Chondrocyte (in vitro differentiated cells): ENCODE measurements at regions not wholly inside any gene's neighbourhood (a gene's known extent, or its start where the extent isn't known, plus 50 kb on each side); places are given as distances from the start of the nearest gene placed in this dataset.

Experiments used
- DNase-seq: peaks from one replicate; pipeline ENCODE4 v3.0.0; 2021; ENCODE audit warnings: mixed read lengths, low spot score
- H3K27ac Mint-ChIP-seq: one replicate; pipeline ENCODE4 v1.8.0; 2021; ENCODE audit warnings: mild to moderate bottlenecking, moderate library complexity, mixed read lengths; ENCODE audit not compliant: unreplicated experiment
- H3K27me3 Mint-ChIP-seq: 2 replicates; pipeline ENCODE4 v1.8.0; 2021; ENCODE audit warnings: low read depth, mixed read lengths
- H3K36me3 Mint-ChIP-seq: 2 replicates; pipeline ENCODE4 v1.8.0; 2021; ENCODE audit warnings: low read depth, mixed read lengths
- H3K4me1 Mint-ChIP-seq: 2 replicates; pipeline ENCODE4 v1.8.0; 2021; ENCODE audit warnings: low read depth, mild to moderate bottlenecking, mixed read lengths
- H3K4me3 Mint-ChIP-seq: one replicate; pipeline ENCODE4 v1.8.0; 2021; ENCODE audit warnings: mild to moderate bottlenecking, moderate library complexity, mixed read lengths; ENCODE audit not compliant: unreplicated experiment
- H3K9me3 Mint-ChIP-seq: 2 replicates; pipeline ENCODE4 v1.8.0; 2021; ENCODE audit warnings: low read depth, mixed read lengths
- CTCF ChIP-seq: fragments of 200-600 bp; sonication (generic); IDR thresholded peaks from 2 replicates; pipeline ENCODE4 v1.5.0; 2021; ENCODE audit warnings: antibody characterized with exemption, mild to moderate bottlenecking, moderate library complexity

GRCh38 chr12:24049728-24050127, 100.3 kb upstream of the SOX5 start:
- no peaks in the 10 kb centered on the region for H3K27me3 Mint-ChIP-seq
- H3K4me3 Mint-ChIP-seq: no peak overlapping the region
- peaks cover 1% of the 10 kb centered on the region for H3K36me3 Mint-ChIP-seq
- H3K9me3 Mint-ChIP-seq: peaks cover 12% of the 10 kb centered on the region
- H3K27ac Mint-ChIP-seq: no peak overlapping the region
- peaks cover 30% of the 10 kb centered on the region for H3K4me1 Mint-ChIP-seq
- no peak for DNase-seq
- TF ChIP-seq CTCF: no peak

- H3K4me3 Mint-ChIP-seq: no peak overlapping the region
Measured at GRCh38 chr12:24049101-24049500, 99.6 kb upstream of the SOX5 start.

GRCh38 chr12:24048446-24048845, 99.0 kb upstream of the SOX5 start:
- Mint-ChIP-seq H3K9me3 (peaks cover 12% of the 10 kb centered on the region), H3K27ac (no peak overlapping the region), H3K4me3 (no peak overlapping the region), H3K4me1 (peaks cover 25% of the 10 kb centered on the region), H3K36me3 (peaks cover 1% of the 10 kb centered on the region), H3K27me3 (no peaks in the 10 kb centered on the region)
- no peak for TF ChIP-seq CTCF
- DNase-seq: no peak

More at GRCh38 chr12:24049101-24049500, 99.6 kb upstream of the SOX5 start:
- H3K27me3 Mint-ChIP-seq: no peaks in the 10 kb centered on the region
- H3K36me3 Mint-ChIP-seq: peaks cover 1% of the 10 kb centered on the region
- H3K27ac Mint-ChIP-seq: no peak overlapping the region
- peaks cover 12% of the 10 kb centered on the region for H3K9me3 Mint-ChIP-seq
- H3K4me1 Mint-ChIP-seq: peaks cover 28% of the 10 kb centered on the region
- TF ChIP-seq CTCF: no peak
- no peak for DNase-seq

DNA sequence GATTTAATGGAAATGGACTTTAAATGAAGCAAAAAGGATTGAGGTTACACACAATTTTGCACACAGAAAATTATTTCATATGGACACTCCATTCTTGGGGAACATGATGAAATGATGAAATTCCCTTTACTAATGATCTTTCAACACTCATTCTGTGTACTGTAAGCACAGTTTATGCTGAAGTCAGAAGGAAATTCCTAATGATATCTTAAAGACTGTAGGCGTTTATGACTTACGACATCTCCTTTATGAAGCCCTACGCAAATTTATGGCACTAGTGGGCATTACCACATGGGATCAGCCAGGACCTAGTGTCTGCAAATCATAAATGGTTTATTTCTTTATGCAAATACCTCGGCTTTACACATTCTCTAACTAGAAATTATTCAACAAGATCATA, 97.9 kb upstream of the SOX5 start:
- Mint-ChIP-seq H3K4me3 (no peak overlapping the region), H3K9me3 (peaks cover 12% of the 10 kb centered on the region), H3K36me3 (peaks cover 1% of the 10 kb centered on the region), H3K4me1 (peaks cover 33% of the 10 kb centered on the region), H3K27me3 (no peaks in the 10 kb centered on the region), H3K27ac (no peak overlapping the region)
- DNase-seq: no peak
- TF ChIP-seq CTCF: no peak

DNA sequence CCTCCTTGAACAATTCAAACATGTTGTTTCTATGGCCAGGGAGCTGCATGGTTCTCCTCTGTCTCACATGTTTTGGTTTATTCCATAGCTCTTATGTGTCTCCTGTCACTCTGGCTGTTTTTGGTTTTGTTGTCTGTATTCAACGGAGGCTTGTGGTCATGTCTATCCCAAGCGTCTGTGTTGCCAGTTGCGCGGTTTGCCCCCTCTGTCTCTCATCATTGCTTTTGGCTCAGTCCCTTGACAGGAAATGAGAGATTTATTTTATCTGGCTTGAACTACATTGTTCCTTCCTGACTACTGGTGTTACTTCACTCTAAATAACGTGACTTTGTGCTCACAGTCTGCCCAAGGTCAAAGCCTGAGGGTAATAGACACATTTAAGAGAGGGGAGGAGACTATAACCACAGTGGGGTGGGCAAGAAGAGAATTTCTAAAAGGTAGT, 96.4 kb upstream of the SOX5 start:
- peaks cover 35% of the 10 kb centered on the region for H3K4me1 Mint-ChIP-seq
- no peaks in the 10 kb centered on the region for H3K27me3 Mint-ChIP-seq
- peak overlapping the region; percentile 57 for H3K4me3 Mint-ChIP-seq
- H3K9me3 Mint-ChIP-seq: peaks cover 12% of the 10 kb centered on the region
- H3K36me3 Mint-ChIP-seq: peaks cover 1% of the 10 kb centered on the region
- H3K27ac Mint-ChIP-seq: peak overlapping the region; percentile 92
- TF ChIP-seq CTCF: no peak
- DNase-seq: no peak
